H9 (cell line): ENCODE measurements at regions not wholly inside any gene's neighbourhood (a gene's known extent, or its start where the extent isn't known, plus 50 kb on each side); places are given as distances from the start of the nearest gene placed in this dataset.
"Not testable (repeated sequence)": the region's sequence is repeated elsewhere in the genome, so short reads cannot be mapped to it uniquely, and the experiment has no call there.

Source experiments
- DNase-seq: peaks from one replicate; pipeline ENCODE4 v3.0.0-alpha.2; 2017
- H2AFZ ChIP-seq: one replicate; pipeline ENCODE4 v1.6.1; 2013; ENCODE audit warnings: mild to moderate bottlenecking, low read length, control low read depth, moderate library complexity
- H2AK5ac ChIP-seq: 2 replicates; pipeline ENCODE4 v1.6.1; 2013; ENCODE audit warnings: low read length, control low read depth, mixed read lengths; ENCODE audit not compliant: insufficient read length
- H2BK120ac ChIP-seq: one replicate; pipeline ENCODE4 v1.6.1; 2013; ENCODE audit warnings: low read depth, mild to moderate bottlenecking, low read length, control low read depth, inconsistent platforms; ENCODE audit not compliant: poor library complexity, severe bottlenecking
- H2BK12ac ChIP-seq: 2 replicates; pipeline ENCODE4 v1.6.1; 2013; ENCODE audit warnings: low read length, control low read depth, mixed read lengths, low read depth; ENCODE audit not compliant: insufficient read length
- H2BK15ac ChIP-seq: 2 replicates; pipeline ENCODE4 v1.6.1; 2013; ENCODE audit warnings: low read depth, low read length, control low read depth
- H2BK20ac ChIP-seq: one replicate; pipeline ENCODE4 v1.6.1; 2013; ENCODE audit warnings: low read depth, mild to moderate bottlenecking, low read length, control low read depth, inconsistent platforms; ENCODE audit not compliant: poor library complexity, severe bottlenecking
- H2BK5ac ChIP-seq: 2 replicates; pipeline ENCODE4 v1.6.1; 2013; ENCODE audit warnings: low read length, control low read depth, mixed read lengths; ENCODE audit not compliant: insufficient read length
- H3K14ac ChIP-seq: 2 replicates; pipeline ENCODE4 v1.6.1; 2013; ENCODE audit warnings: low read length, control low read depth; ENCODE audit not compliant: insufficient read depth
- H3K18ac ChIP-seq: 2 replicates; pipeline ENCODE4 v1.6.1; 2013; ENCODE audit warnings: low read depth, mild to moderate bottlenecking, mixed read lengths, low read length, control low read depth; ENCODE audit not compliant: insufficient read length
- H3K23ac ChIP-seq: 2 replicates; pipeline ENCODE4 v1.6.1; 2013; ENCODE audit warnings: low read length, control low read depth, mixed read lengths, low read depth; ENCODE audit not compliant: insufficient read length
- H3K23me2 ChIP-seq: 2 replicates; pipeline ENCODE4 v1.6.1; 2013; ENCODE audit warnings: low read depth, mild to moderate bottlenecking, mixed read lengths, low read length, control low read depth; ENCODE audit not compliant: insufficient read length, poor library complexity, severe bottlenecking
- H3K27ac ChIP-seq: 2 replicates; pipeline ENCODE4 v1.5.1; 2013; ENCODE audit warnings: low read length, control low read depth, mixed read lengths, low read depth; ENCODE audit not compliant: insufficient read length
- H3K27me3 ChIP-seq: 2 replicates; pipeline ENCODE4 v1.6.1; 2013; ENCODE audit warnings: low read length, control low read depth, inconsistent platforms; ENCODE audit not compliant: insufficient read depth
- H3K4ac ChIP-seq: 2 replicates; pipeline ENCODE4 v1.6.1; 2013; ENCODE audit warnings: low read depth, mild to moderate bottlenecking, control low read depth, inconsistent platforms, low read length, moderate library complexity
- H3K4me1 ChIP-seq: 2 replicates; pipeline ENCODE4 v1.6.1; 2013; ENCODE audit warnings: low read length, control low read depth, inconsistent platforms; ENCODE audit not compliant: insufficient read depth
- H3K4me2 ChIP-seq: 2 replicates; pipeline ENCODE4 v1.6.1; 2013; ENCODE audit warnings: low read length, control low read depth, mixed read lengths; ENCODE audit not compliant: insufficient read length, insufficient read depth
- H3K56ac ChIP-seq: 2 replicates; pipeline ENCODE4 v1.6.1; 2013; ENCODE audit warnings: low read depth, mild to moderate bottlenecking, mixed read lengths, low read length, control low read depth; ENCODE audit not compliant: insufficient read length
- H3K79me1 ChIP-seq: 2 replicates; pipeline ENCODE4 v1.6.1; 2013; ENCODE audit warnings: low read depth, mild to moderate bottlenecking, moderate library complexity, low read length, control low read depth, inconsistent platforms; ENCODE audit not compliant: insufficient read depth, poor library complexity, severe bottlenecking
- H3K79me2 ChIP-seq: 2 replicates; pipeline ENCODE4 v1.6.1; 2013; ENCODE audit warnings: low read length, control low read depth, inconsistent platforms; ENCODE audit not compliant: insufficient read depth
- H3K9ac ChIP-seq: 2 replicates; pipeline ENCODE4 v1.6.1; 2013; ENCODE audit warnings: low read length, control low read depth, mixed read lengths; ENCODE audit not compliant: insufficient read length; ENCODE audit errors: extremely low read depth
- H3K9me3 ChIP-seq: one replicate; pipeline ENCODE4 v1.6.1; 2013; ENCODE audit warnings: low read depth, low read length, inconsistent platforms; ENCODE audit not compliant: control insufficient read depth
- H3T11ph ChIP-seq: one replicate; pipeline ENCODE4 v1.6.1; 2013; ENCODE audit warnings: mild to moderate bottlenecking, low read length, control low read depth, inconsistent platforms
- H4K20me1 ChIP-seq: one replicate; pipeline ENCODE4 v1.6.1; 2013; ENCODE audit not compliant: control insufficient read depth, insufficient read length, insufficient read depth
- H4K5ac ChIP-seq: 2 replicates; pipeline ENCODE4 v1.6.1; 2013; ENCODE audit warnings: low read depth, mild to moderate bottlenecking, mixed read lengths, low read length, control low read depth; ENCODE audit not compliant: insufficient read length
- H4K8ac ChIP-seq: replicated peaks from 2 replicates; pipeline ENCODE4 v1.6.1; 2013; ENCODE audit warnings: low read length, control low read depth, mixed read lengths, low read depth; ENCODE audit not compliant: insufficient read length
- H4K91ac ChIP-seq: 2 replicates; pipeline ENCODE4 v1.6.1; 2013; ENCODE audit warnings: low read depth, mild to moderate bottlenecking, moderate library complexity, mixed read lengths, low read length, control low read depth; ENCODE audit not compliant: insufficient read length
- H3K27ac Mint-ChIP-seq, 3 experiments: 2 replicates in 2 of 3; 3 replicates in 1 of 3; pipeline ENCODE4 v1.8.0; 2020 to 2021; ENCODE audit warnings: mixed read lengths in 3 of 3, mild to moderate bottlenecking in 1 of 3, moderate library complexity in 1 of 3
- H3K27me3 Mint-ChIP-seq: 2 replicates; pipeline ENCODE4 v1.8.0; 2021; ENCODE audit warnings: low read depth, mild to moderate bottlenecking, moderate library complexity, mixed read lengths
- H3K36me3 Mint-ChIP-seq, 3 experiments: 2 replicates in 2 of 3; 3 replicates in 1 of 3; pipeline ENCODE4 v1.8.0; 2020 to 2021; ENCODE audit warnings: low read depth in 3 of 3, mixed read lengths in 3 of 3; ENCODE audit not compliant: insufficient read depth in 1 of 3
- H3K4me1 Mint-ChIP-seq, 2 experiments: 2 replicates each; pipeline ENCODE4 v1.8.0; 2020; ENCODE audit warnings: mixed read lengths in 2 of 2
- H3K4me3 Mint-ChIP-seq, 2 experiments: 2 replicates in 1 of 2; 3 replicates in 1 of 2; pipeline ENCODE4 v1.8.0; 2020 to 2021; ENCODE audit warnings: mild to moderate bottlenecking in 2 of 2, mixed read lengths in 2 of 2, moderate library complexity in 1 of 2
- H3K9me3 Mint-ChIP-seq, 2 experiments: 2 replicates in 1 of 2; 3 replicates in 1 of 2; pipeline ENCODE4 v1.8.0; 2020; ENCODE audit warnings: mild to moderate bottlenecking in 2 of 2, mixed read lengths in 2 of 2, moderate library complexity in 1 of 2
- WGBS: extraction: QIAGEN DNeasy Blood & Tissue Kit; methylation state at CpG from one replicate; pipeline ENCODE4 v1.1.7; 2013; ENCODE audit warnings: missing lambda C conversion rate, low lambda C conversion rate, mixed read lengths; ENCODE audit not compliant: insufficient read length; ENCODE audit errors: extremely low coverage; 5-methylcytosine and 5-hydroxymethylcytosine counted together

DNA sequence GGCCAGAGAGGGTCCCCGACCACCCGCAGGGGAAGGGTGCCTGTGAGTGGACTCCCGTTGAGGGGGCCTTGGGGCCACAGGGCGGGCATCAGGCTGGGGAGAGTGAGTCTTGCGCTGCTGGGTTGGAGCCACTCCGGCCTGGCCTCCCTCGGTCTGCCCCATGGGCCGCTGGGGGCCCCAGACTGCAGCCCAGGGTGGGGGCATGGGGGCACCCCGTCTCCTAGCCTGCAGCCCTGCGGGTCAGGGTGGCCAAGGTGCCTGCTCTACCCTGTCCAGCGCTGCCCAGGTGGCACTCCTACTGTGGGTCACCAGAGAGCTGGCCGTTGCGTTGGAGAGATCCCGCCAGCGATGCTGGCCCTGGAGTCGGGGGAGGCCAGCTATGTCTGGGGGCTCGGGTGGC is 186.8 kb downstream of the TMEM121 start:
- H3K23me2 ChIP-seq, H3K14ac ChIP-seq, H3K27me3 ChIP-seq, H3K79me2 ChIP-seq, H3T11ph ChIP-seq, H3K27me3 Mint-ChIP-seq, DNase-seq, H3K27ac Mint-ChIP-seq, H4K8ac ChIP-seq, H4K5ac ChIP-seq, H3K79me1 ChIP-seq, H3K9ac ChIP-seq, H3K4ac ChIP-seq, H2AK5ac ChIP-seq, H2AFZ ChIP-seq, H3K56ac ChIP-seq, H3K36me3 Mint-ChIP-seq, H3K4me1 Mint-ChIP-seq, H2BK15ac ChIP-seq, H4K91ac ChIP-seq, H3K4me1 ChIP-seq, H3K4me2 ChIP-seq, H3K27ac ChIP-seq, H3K4me3 Mint-ChIP-seq, H4K20me1 ChIP-seq, H3K18ac ChIP-seq, H2BK20ac ChIP-seq, H2BK12ac ChIP-seq, H2BK5ac ChIP-seq, H3K23ac ChIP-seq, H2BK120ac ChIP-seq: not testable (repeated sequence)
- peaks cover 34 to 57% of the 10 kb centered on the region in 2 experiments for H3K9me3 Mint-ChIP-seq
- peaks cover 30% of the 10 kb centered on the region for H3K9me3 ChIP-seq
- WGBS = no CpG with 5 or more reads among the region's 17 CpGs

- no CpG with 5 or more reads among the region's 10 CpGs for WGBS
Observed at GRCh38 chr14:105713836-105714235, 187.5 kb downstream of the TMEM121 start.

More at GRCh38 chr14:105713836-105714235, 187.5 kb downstream of the TMEM121 start:
- not testable (repeated sequence) for H2BK120ac ChIP-seq, H3K14ac ChIP-seq, H3K23ac ChIP-seq, H3K18ac ChIP-seq, H3K4ac ChIP-seq, H3K4me2 ChIP-seq, H3K4me1 ChIP-seq, H2AK5ac ChIP-seq, DNase-seq, H2BK5ac ChIP-seq, H4K5ac ChIP-seq, H4K91ac ChIP-seq, H3K4me1 Mint-ChIP-seq, H3T11ph ChIP-seq, H3K56ac ChIP-seq, H3K79me2 ChIP-seq, H3K27ac ChIP-seq, H4K20me1 ChIP-seq, H3K23me2 ChIP-seq, H4K8ac ChIP-seq, H3K27me3 Mint-ChIP-seq, H3K36me3 Mint-ChIP-seq, H2BK15ac ChIP-seq, H3K4me3 Mint-ChIP-seq, H3K9ac ChIP-seq, H2BK12ac ChIP-seq, H3K79me1 ChIP-seq, H3K27me3 ChIP-seq, H3K27ac Mint-ChIP-seq, H2BK20ac ChIP-seq, H2AFZ ChIP-seq
- H3K9me3 Mint-ChIP-seq = peaks cover 29 to 52% of the 10 kb centered on the region in 2 experiments
- peaks cover 26% of the 10 kb centered on the region for H3K9me3 ChIP-seq
